Thyroid gland (tissue), 4 donors: ENCODE measurements at regions not wholly inside any gene's neighbourhood (a gene's known extent, or its start where the extent isn't known, plus 50 kb on each side); places are given as distances from the start of the nearest gene placed in this dataset.

Source experiments
- CTCF ChIP-seq, 6 experiments: fragments of 200-600 bp in 3 of 6; fragments of 450-650 bp in 3 of 6; sonication (generic) in 3 of 6; IDR thresholded peaks; one replicate each; pipeline ENCODE4 v1.5.1; 2016 to 2019; ENCODE audit warnings: antibody characterized with exemption in 6 of 6, mild to moderate bottlenecking in 2 of 6, inconsistent platforms in 1 of 6, moderate library complexity in 1 of 6
- POLR2A ChIP-seq, 2 donors: fragments of 450-650 bp; IDR thresholded peaks; one replicate each; pipeline ENCODE4 v1.6.1; 2017; ENCODE audit warnings: antibody characterized with exemption in 2 of 2, mild to moderate bottlenecking in 2 of 2, moderate library complexity in 1 of 2

- TF ChIP-seq CTCF (IDR thresholded peaks at IDR 0.05) (no peak), POLR2A (IDR thresholded peaks at IDR 0.05) (no peak)
Measured at GRCh38 chr1:182253319-182253860, 138.2 kb downstream of the GLUL start.
